ENCODE measurements at regions not wholly inside any gene's neighbourhood (a gene's known extent, or its start where the extent isn't known, plus 50 kb on each side); places are given as distances from the start of the nearest gene placed in this dataset.
"Not testable (repeated sequence)": the region's sequence is repeated elsewhere in the genome, so short reads cannot be mapped to it uniquely, and the experiment has no call there.

DNA sequence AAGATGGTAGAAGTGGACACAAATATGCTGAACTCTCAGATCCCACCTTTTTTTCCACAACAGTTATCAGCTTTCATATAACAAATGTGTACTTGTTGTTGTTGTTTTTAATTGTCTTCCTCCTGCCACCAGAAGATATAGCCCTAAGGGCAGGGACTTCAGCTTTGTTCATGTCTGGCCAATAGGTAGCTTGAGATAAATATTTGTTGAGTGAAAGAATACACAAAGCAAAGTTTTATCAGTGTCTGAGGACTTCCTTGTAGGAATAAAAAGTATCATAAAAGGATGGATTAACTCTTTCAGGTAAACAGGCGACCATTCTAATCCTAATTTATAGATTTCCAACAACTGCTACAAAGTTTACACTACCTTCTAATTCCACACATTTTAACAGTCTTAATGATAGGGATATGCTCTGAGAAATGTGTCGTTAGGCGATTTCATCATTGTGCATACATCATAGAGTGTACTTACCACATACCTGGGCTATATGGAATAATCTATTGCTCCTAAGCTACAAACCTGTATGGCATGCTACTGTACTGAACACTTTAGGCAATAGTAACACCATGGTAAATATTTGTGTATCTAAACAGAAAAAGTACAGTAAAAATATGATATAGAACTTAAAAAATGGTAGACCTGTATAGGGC is 186.1 kb downstream of the ATOH1 start:
- Histone ChIP-seq H3K4me1 (ENCODE audit: low read depth) (peaks cover 9% of the 10 kb centered on the region), H3K4me3 (no peak overlapping the region), H3K36me3 (ENCODE audit: low read depth) (no peaks in the 10 kb centered on the region), H3K9me3 (peaks cover 3% of the 10 kb centered on the region)
- no peak for TF ChIP-seq CTCF (IDR thresholded peaks at IDR 0.05)
- intact Hi-C loops (cut with DNase I, micrococcal nuclease), result no loop called here
- DNase-seq (no peak), ATAC-seq (peak; percentile 90)

- no peak for TF ChIP-seq CTCF (IDR thresholded peaks at IDR 0.05)
- peaks cover 9% of the 10 kb centered on the region for H3K4me1 ChIP-seq (ENCODE audit: low read depth)
- ATAC-seq (no peak), DNase-seq (no peak)
- no peaks in the 10 kb centered on the region for H3K36me3 ChIP-seq (ENCODE audit: low read depth)
- H3K9me3 ChIP-seq, result peaks cover 3% of the 10 kb centered on the region
- no peak overlapping the region for H3K4me3 ChIP-seq
- intact Hi-C loops (cut with DNase I, micrococcal nuclease), result no loop called here
These were observed 187.4 kb downstream of the ATOH1 start for GRCh38 chr4:94015956-94016355.

DNA sequence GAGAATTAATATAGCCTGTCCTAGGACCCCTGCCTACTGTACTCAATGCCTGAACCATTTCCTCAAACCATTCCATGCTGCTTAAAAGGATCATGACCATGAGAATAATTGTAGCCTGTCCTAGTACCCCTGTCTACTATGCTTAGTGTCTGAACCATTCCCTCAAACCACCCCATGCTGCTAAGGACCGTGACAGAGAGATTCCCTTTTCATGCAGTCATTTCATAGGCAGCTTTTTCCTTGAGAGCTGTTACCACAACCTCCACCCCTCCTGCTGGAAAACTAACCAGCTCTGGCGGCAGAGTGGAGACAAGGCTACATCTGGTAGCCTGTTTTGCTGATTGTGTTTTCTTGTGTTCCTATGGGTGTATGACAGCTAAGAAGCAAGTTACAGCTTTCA is 174.9 kb upstream of the SMARCAD1 start:
- ATAC-seq (no peak), DNase-seq (no peak)
- intact Hi-C loops (cut with DNase I, micrococcal nuclease), result no loop called here
- no peak for TF ChIP-seq CTCF (IDR thresholded peaks at IDR 0.05)
- H3K4me3 ChIP-seq, result no peak overlapping the region
- H3K36me3 ChIP-seq (ENCODE audit: low read depth), result no peaks in the 10 kb centered on the region
- no peaks in the 10 kb centered on the region for H3K9me3 ChIP-seq
- no peaks in the 10 kb centered on the region for H3K4me1 ChIP-seq (ENCODE audit: low read depth)

GRCh38 chr4:94036964-94037363 is 170.7 kb upstream of the SMARCAD1 start:
- H3K36me3 ChIP-seq (ENCODE audit: low read depth), result no peaks in the 10 kb centered on the region
- intact Hi-C loops (cut with DNase I, micrococcal nuclease), result no loop called here
- TF ChIP-seq CTCF (IDR thresholded peaks at IDR 0.05), result no peak
- no peaks in the 10 kb centered on the region for H3K9me3 ChIP-seq
- no peak overlapping the region for H3K4me3 ChIP-seq
- DNase-seq (no peak), ATAC-seq (no peak)
- no peaks in the 10 kb centered on the region for H3K4me1 ChIP-seq (ENCODE audit: low read depth)

- no peak for DNase-seq
- no peak for ATAC-seq
- no peak overlapping the region for H3K4me3 ChIP-seq
- intact Hi-C loops (cut with DNase I, micrococcal nuclease), result no loop called here
- H3K36me3 ChIP-seq (ENCODE audit: low read depth), result no peaks in the 10 kb centered on the region
- no peaks in the 10 kb centered on the region for H3K4me1 ChIP-seq (ENCODE audit: low read depth)
- TF ChIP-seq CTCF (IDR thresholded peaks at IDR 0.05), result no peak
- H3K9me3 ChIP-seq, result no peaks in the 10 kb centered on the region
These were observed 169.5 kb upstream of the SMARCAD1 start for GRCh38 chr4:94038195-94038594.

- ATAC-seq, result no peak
- Histone ChIP-seq H3K9me3 (no peaks in the 10 kb centered on the region), H3K4me3 (no peak overlapping the region), H3K4me1 (ENCODE audit: low read depth) (no peaks in the 10 kb centered on the region), H3K36me3 (ENCODE audit: low read depth) (no peaks in the 10 kb centered on the region)
- intact Hi-C loops (cut with DNase I, micrococcal nuclease), result no loop called here
- TF ChIP-seq CTCF (IDR thresholded peaks at IDR 0.05), result no peak
- DNase-seq, result no peak
These were observed 168.4 kb upstream of the SMARCAD1 start for GRCh38 chr4:94039226-94039625.

GRCh38 chr4:94044471-94044870 is 163.2 kb upstream of the SMARCAD1 start:
- DNase-seq; H3K4me3 ChIP-seq; intact Hi-C loops (cut with DNase I, micrococcal nuclease); H3K4me1 ChIP-seq (ENCODE audit: low read depth); ATAC-seq; H3K9me3 ChIP-seq; H3K36me3 ChIP-seq (ENCODE audit: low read depth): not testable (repeated sequence)
